Neuronal stem cell (in vitro differentiated cells): ENCODE measurements at regions not wholly inside any gene's neighbourhood (a gene's known extent, or its start where the extent isn't known, plus 50 kb on each side); places are given as distances from the start of the nearest gene placed in this dataset.

Experiments used
- DNase-seq: peaks from one replicate; pipeline ENCODE4 v3.0.0-alpha.2; 2013; ENCODE audit warnings: low spot score
- H2AFZ ChIP-seq: one replicate; pipeline ENCODE4 v1.6.1; 2013; ENCODE audit warnings: mild to moderate bottlenecking, low read length, inconsistent platforms
- H2AK5ac ChIP-seq: 2 replicates; pipeline ENCODE4 v1.6.1; 2013; ENCODE audit warnings: low read depth, mild to moderate bottlenecking, inconsistent platforms, low read length, moderate library complexity, mixed read lengths
- H2BK120ac ChIP-seq: 2 replicates; pipeline ENCODE4 v1.6.1; 2013; ENCODE audit warnings: low read depth, mild to moderate bottlenecking, inconsistent platforms, low read length, moderate library complexity, mixed read lengths
- H2BK12ac ChIP-seq: one replicate; pipeline ENCODE4 v1.6.1; 2013; ENCODE audit warnings: low read length, inconsistent platforms
- H2BK15ac ChIP-seq: 2 replicates; pipeline ENCODE4 v1.6.1; 2013; ENCODE audit warnings: mild to moderate bottlenecking, low read length, inconsistent platforms, mixed read lengths
- H2BK5ac ChIP-seq: one replicate; pipeline ENCODE4 v1.6.1; 2013; ENCODE audit warnings: inconsistent platforms, mild to moderate bottlenecking, low read length, moderate library complexity
- H3K14ac ChIP-seq: one replicate; pipeline ENCODE4 v1.6.1; 2013; ENCODE audit warnings: low read length, inconsistent platforms
- H3K18ac ChIP-seq: 2 replicates; pipeline ENCODE4 v1.6.1; 2013; ENCODE audit warnings: low read length, inconsistent platforms
- H3K23ac ChIP-seq: 2 replicates; pipeline ENCODE4 v1.6.1; 2013; ENCODE audit warnings: low read depth, mild to moderate bottlenecking, mixed read lengths, low read length, inconsistent platforms; ENCODE audit not compliant: poor library complexity
- H3K27ac ChIP-seq: replicated peaks from 3 replicates; pipeline ENCODE4 v1.5.1; 2013; ENCODE audit warnings: low read length, inconsistent platforms
- H3K27me3 ChIP-seq, 3 experiments: 2 replicates each; pipeline ENCODE4 v1.6.1; 2013; ENCODE audit warnings: low read length in 3 of 3, mild to moderate bottlenecking in 2 of 3, inconsistent platforms in 1 of 3, low read depth in 1 of 3, mixed read lengths in 1 of 3, moderate library complexity in 1 of 3; ENCODE audit not compliant: control insufficient read depth in 3 of 3, insufficient read depth in 3 of 3
- H3K36me3 ChIP-seq, 2 donors: replicated peaks in 1 of 2; 2 replicates each; pipeline ENCODE4 v1.6.1; 2013; ENCODE audit warnings: low read length in 2 of 2; ENCODE audit not compliant: control insufficient read depth in 2 of 2, insufficient read depth in 2 of 2
- H3K4ac ChIP-seq: 2 replicates; pipeline ENCODE4 v1.6.1; 2013; ENCODE audit warnings: inconsistent platforms, mild to moderate bottlenecking, low read length, moderate library complexity
- H3K4me1 ChIP-seq, 2 donors: 1 replicate in 1 of 2; 2 replicates in 1 of 2; pipeline ENCODE4 v1.6.1; 2013; ENCODE audit warnings: low read length in 2 of 2, low read depth in 1 of 2; ENCODE audit not compliant: control insufficient read depth in 2 of 2, insufficient read depth in 1 of 2
- H3K4me2 ChIP-seq: one replicate; pipeline ENCODE4 v1.6.1; 2013; ENCODE audit warnings: mild to moderate bottlenecking, low read length, inconsistent platforms; ENCODE audit not compliant: insufficient read depth, poor library complexity, severe bottlenecking
- H3K4me3 ChIP-seq, 2 donors: 2 replicates each; pipeline ENCODE4 v1.5.1; 2013; ENCODE audit warnings: low read length in 2 of 2, mild to moderate bottlenecking in 2 of 2, inconsistent platforms in 1 of 2, moderate library complexity in 1 of 2
- H3K79me1 ChIP-seq: one replicate; pipeline ENCODE4 v1.6.1; 2013; ENCODE audit warnings: low read depth, mild to moderate bottlenecking, inconsistent platforms, low read length, moderate library complexity
- H3K9ac ChIP-seq: one replicate; pipeline ENCODE4 v1.6.1; 2013; ENCODE audit warnings: mild to moderate bottlenecking, low read depth, low read length, inconsistent platforms; ENCODE audit not compliant: poor library complexity
- H3K9me3 ChIP-seq, 2 donors: replicated peaks in 1 of 2; 2 replicates each; pipeline versions ENCODE3 to v1.6.1; 2013; ENCODE audit warnings: low read length in 2 of 2, mild to moderate bottlenecking in 2 of 2, inconsistent platforms in 1 of 2, low read depth in 1 of 2, mixed read lengths in 1 of 2, moderate library complexity in 1 of 2; ENCODE audit not compliant: control insufficient read depth in 2 of 2, insufficient read depth in 1 of 2
- H4K8ac ChIP-seq: one replicate; pipeline ENCODE4 v1.6.1; 2013; ENCODE audit warnings: low read depth, mild to moderate bottlenecking, inconsistent platforms, low read length, moderate library complexity
- H4K91ac ChIP-seq: one replicate; pipeline ENCODE4 v1.6.1; 2013; ENCODE audit warnings: low read length, low read depth, mild to moderate bottlenecking, inconsistent platforms; ENCODE audit not compliant: poor library complexity
- WGBS, 2 donors: extraction: QIAGEN DNeasy Blood & Tissue Kit; methylation state at CpG; one replicate each; pipeline ENCODE4 v1.1.7; 2013; ENCODE audit warnings: missing lambda C conversion rate in 2 of 2, mixed read lengths in 1 of 2; ENCODE audit not compliant: insufficient read length in 2 of 2, insufficient replicate concordance in 1 of 2; ENCODE audit errors: extremely low coverage in 2 of 2; 5-methylcytosine and 5-hydroxymethylcytosine counted together

DNA sequence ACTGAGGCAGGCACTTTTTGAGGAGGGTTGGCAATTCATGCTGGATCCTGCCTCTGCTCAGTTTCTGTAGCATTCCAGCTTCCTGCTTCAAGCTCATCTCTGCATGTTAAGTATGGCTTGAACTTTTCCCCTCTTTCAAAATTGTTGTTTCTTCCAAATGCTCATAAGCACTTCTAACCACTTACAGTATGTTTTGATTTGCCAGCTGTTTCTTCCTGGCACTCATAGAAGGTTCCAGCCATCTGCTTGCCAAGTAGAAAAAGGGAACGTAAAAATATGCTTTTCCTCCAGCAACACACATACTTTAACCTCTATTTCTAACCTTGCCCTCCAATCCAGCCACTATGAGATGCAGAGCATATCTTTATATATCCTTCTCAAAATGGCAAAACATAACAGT, 692.6 kb upstream of the COBL start:
- no peak overlapping the region for H3K9ac ChIP-seq
- no peak overlapping the region for H2BK15ac ChIP-seq
- H2BK120ac ChIP-seq, result no peak overlapping the region
- H3K36me3 ChIP-seq, result no peaks in the 10 kb centered on the region
- no peak overlapping the region for H3K4me2 ChIP-seq
- no peak overlapping the region for H3K4ac ChIP-seq
- no peak overlapping the region for H3K14ac ChIP-seq
- H2BK5ac ChIP-seq, result no peak overlapping the region
- no peak overlapping the region for H2AK5ac ChIP-seq
- H2BK12ac ChIP-seq, result no peak overlapping the region
- no peak overlapping the region for H3K23ac ChIP-seq
- WGBS, 2 donors, result no CpG with 5 or more reads among the region's 1 CpG
- H3K79me1 ChIP-seq, result no peaks in the 10 kb centered on the region
- H3K4me1 ChIP-seq, result peaks cover 0 to 2% of the 10 kb centered on the region in 2 donors
- H3K18ac ChIP-seq, result no peak overlapping the region
- H3K9me3 ChIP-seq, result no peaks in the 10 kb centered on the region
- H3K27ac ChIP-seq, result no peak overlapping the region
- H2AFZ ChIP-seq, result peak overlapping the region; percentile 17
- H4K8ac ChIP-seq, result no peak overlapping the region
- no peak for DNase-seq
- no peak overlapping the region for H4K91ac ChIP-seq
- H3K27me3 ChIP-seq, result no peaks in the 10 kb centered on the region
- H3K4me3 ChIP-seq, result no peak overlapping the region

DNA sequence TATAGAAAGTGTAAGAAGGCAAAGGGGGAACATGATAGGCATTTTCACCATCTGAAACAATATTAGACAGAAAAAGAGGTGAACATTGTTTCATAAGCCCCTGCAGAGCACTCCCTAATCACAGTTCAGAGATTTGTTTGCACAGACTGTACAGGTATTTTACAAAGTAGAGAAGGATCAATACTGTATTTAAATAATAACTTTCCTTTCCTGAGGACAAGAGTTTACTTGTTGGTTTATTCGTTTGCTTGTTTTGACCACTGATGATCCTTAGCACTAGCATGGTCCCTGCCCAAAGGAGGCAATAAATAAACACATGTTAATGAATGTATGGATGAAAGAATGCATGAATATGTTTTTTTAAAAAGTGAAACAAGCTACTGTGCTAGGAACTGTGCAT, 690.1 kb upstream of the COBL start:
- Histone ChIP-seq H2AK5ac (no peak overlapping the region), H3K4me2 (no peak overlapping the region), H4K91ac (no peak overlapping the region), H3K79me1 (no peaks in the 10 kb centered on the region), H3K9ac (no peak overlapping the region), H4K8ac (no peak overlapping the region), H3K4me1 (peaks cover 0 to 2% of the 10 kb centered on the region in 2 donors), H3K4ac (no peak overlapping the region), H3K14ac (no peak overlapping the region), H3K27me3 (no peaks in the 10 kb centered on the region), H2BK120ac (no peak overlapping the region), H2BK5ac (no peak overlapping the region), H2BK15ac (no peak overlapping the region), H2AFZ (no peak overlapping the region), H3K23ac (no peak overlapping the region), H3K18ac (no peak overlapping the region), H3K36me3 (no peaks in the 10 kb centered on the region), H2BK12ac (no peak overlapping the region), H3K9me3 (no peaks in the 10 kb centered on the region), H3K27ac (no peak overlapping the region), H3K4me3 (no peak overlapping the region)
- DNase-seq, result no peak
- no CpG with 5 or more reads among the region's 1 CpG for WGBS, 2 donors

DNA sequence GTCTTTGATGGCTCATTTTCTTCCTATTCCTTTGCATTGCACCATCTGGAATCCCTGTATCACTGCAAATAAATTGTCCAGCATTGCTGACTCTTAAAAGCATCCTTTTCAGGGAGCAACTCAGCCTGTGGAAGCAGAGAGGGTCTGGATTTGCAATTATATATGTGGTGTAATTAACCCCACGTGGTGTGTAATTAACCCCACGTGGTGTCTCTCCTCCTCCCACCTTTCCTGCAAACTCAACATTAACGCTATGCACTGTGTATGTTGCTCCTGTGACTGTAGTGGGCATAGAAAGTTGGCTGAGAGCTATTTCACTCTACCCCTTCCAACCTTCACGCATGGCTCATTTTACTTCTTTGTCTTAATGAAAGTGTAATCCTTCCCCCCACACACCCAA, 689.0 kb upstream of the COBL start:
- no peak overlapping the region for H2BK5ac ChIP-seq
- H2BK120ac ChIP-seq, result no peak overlapping the region
- H3K27ac ChIP-seq, result no peak overlapping the region
- no CpG with 5 or more reads among the region's 4 CpGs for WGBS, 2 donors
- H3K79me1 ChIP-seq, result no peaks in the 10 kb centered on the region
- H3K36me3 ChIP-seq, result no peaks in the 10 kb centered on the region
- H3K4me3 ChIP-seq, result no peak overlapping the region
- H3K14ac ChIP-seq, result no peak overlapping the region
- no peaks in the 10 kb centered on the region for H3K27me3 ChIP-seq
- H3K4ac ChIP-seq, result no peak overlapping the region
- no peak overlapping the region for H3K9ac ChIP-seq
- DNase-seq, result no peak
- no peak overlapping the region for H4K91ac ChIP-seq
- no peak overlapping the region for H4K8ac ChIP-seq
- H3K18ac ChIP-seq, result no peak overlapping the region
- peaks cover 0 to 2% of the 10 kb centered on the region in 2 donors for H3K4me1 ChIP-seq
- H2AFZ ChIP-seq, result no peak overlapping the region
- no peak overlapping the region for H3K4me2 ChIP-seq
- no peak overlapping the region for H2AK5ac ChIP-seq
- no peak overlapping the region for H3K23ac ChIP-seq
- no peaks in the 10 kb centered on the region for H3K9me3 ChIP-seq
- no peak overlapping the region for H2BK15ac ChIP-seq
- H2BK12ac ChIP-seq, result no peak overlapping the region

DNA sequence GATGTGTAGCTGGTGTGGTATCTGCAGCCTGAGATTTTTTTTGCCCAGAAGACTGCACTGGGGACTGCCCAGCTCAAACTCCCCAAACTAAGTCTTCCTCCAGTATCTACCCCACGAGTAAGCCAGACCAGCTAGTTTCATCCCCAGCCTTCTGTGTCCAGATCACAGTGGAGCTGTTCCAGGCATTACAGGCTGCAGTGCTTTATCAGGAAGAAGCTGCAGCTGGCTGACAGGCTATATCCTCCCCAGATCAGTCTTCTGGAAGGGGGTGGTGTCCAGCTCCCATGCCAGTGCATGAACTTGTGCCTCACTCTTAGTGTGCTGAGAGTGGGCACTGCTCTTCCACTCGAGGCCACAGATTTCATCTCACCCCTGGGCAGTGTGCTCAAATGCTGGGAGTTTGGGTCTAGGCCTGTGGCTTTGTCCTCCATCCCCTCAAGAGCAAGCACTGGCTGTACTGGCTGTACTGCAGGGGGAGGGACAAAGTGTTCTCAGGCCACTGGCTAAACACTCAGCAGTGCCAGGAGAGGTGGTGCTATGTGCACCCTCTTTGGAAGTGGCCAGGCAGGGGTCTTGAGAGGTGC, 679.1 kb upstream of the COBL start:
- WGBS, 2 donors, result no CpG with 5 or more reads among the region's 2 CpGs
- H3K79me1 ChIP-seq, result no peaks in the 10 kb centered on the region
- H4K91ac ChIP-seq, result no peak overlapping the region
- H2BK120ac ChIP-seq, result no peak overlapping the region
- no peak overlapping the region for H3K4me2 ChIP-seq
- H3K9me3 ChIP-seq, result peaks cover 2 to 4% of the 10 kb centered on the region in 2 donors
- H3K23ac ChIP-seq, result peak overlapping the region; percentile 17
- H3K4me3 ChIP-seq, result no peak overlapping the region
- no peak overlapping the region for H3K27ac ChIP-seq
- no peak overlapping the region for H2BK12ac ChIP-seq
- peak overlapping the region; percentile 66 for H2BK5ac ChIP-seq
- H2BK15ac ChIP-seq, result peak overlapping the region; percentile 20
- no peak for DNase-seq
- no peaks in the 10 kb centered on the region for H3K27me3 ChIP-seq
- no peak overlapping the region for H3K9ac ChIP-seq
- peak overlapping the region; percentile 11 for H2AFZ ChIP-seq
- H3K14ac ChIP-seq, result no peak overlapping the region
- peak overlapping the region; percentile 44 for H3K18ac ChIP-seq
- H2AK5ac ChIP-seq, result peak overlapping the region; percentile 61
- H3K4me1 ChIP-seq, result no peaks in the 10 kb centered on the region
- H3K4ac ChIP-seq, result no peak overlapping the region
- H3K36me3 ChIP-seq, result no peaks in the 10 kb centered on the region
- H4K8ac ChIP-seq, result no peak overlapping the region
